ENCODE measurements at regions not wholly inside any gene's neighbourhood (a gene's known extent, or its start where the extent isn't known, plus 50 kb on each side); places are given as distances from the start of the nearest gene placed in this dataset.
"Not testable (repeated sequence)": the region's sequence is repeated elsewhere in the genome, so short reads cannot be mapped to it uniquely, and the experiment has no call there.

- no peak for DNase-seq (ENCODE audit: low read depth in 4 of 4, low spot score in 1 of 4)
Measured at GRCh38 chr7:131122394-131122793, 205.3 kb upstream of the MKLN1 start.

GRCh38 chr7:131124001-131124629 is 203.6 kb upstream of the MKLN1 start:
- no peak for DNase-seq (ENCODE audit: low read depth in 4 of 4, low spot score in 1 of 4)

GRCh38 chr7:131124867-131125266 is 202.8 kb upstream of the MKLN1 start:
- DNase-seq (ENCODE audit: low read depth in 4 of 4, low spot score in 1 of 4) = no peak

- no peak for DNase-seq (ENCODE audit: low read depth in 4 of 4, low spot score in 1 of 4)
Measured at GRCh38 chr7:131130324-131130723, 197.4 kb upstream of the MKLN1 start.

GRCh38 chr7:131131012-131131745 is 196.5 kb upstream of the MKLN1 start:
- DNase-seq (ENCODE audit: low read depth in 4 of 4, low spot score in 1 of 4) = no peak

GRCh38 chr7:131131746-131132431 is 195.8 kb upstream of the MKLN1 start:
- no peak for DNase-seq (ENCODE audit: low read depth in 4 of 4, low spot score in 1 of 4)

- DNase-seq (ENCODE audit: low read depth in 4 of 4, low spot score in 1 of 4) = no peak
Measured at GRCh38 chr7:131139462-131139861, 188.2 kb upstream of the MKLN1 start.

GRCh38 chr7:131141443-131141967 is 186.2 kb upstream of the MKLN1 start:
- DNase-seq (ENCODE audit: low read depth in 4 of 4, low spot score in 1 of 4) = no peak

GRCh38 chr7:131143869-131144268 is 183.8 kb upstream of the MKLN1 start:
- DNase-seq (ENCODE audit: low read depth in 4 of 4, low spot score in 1 of 4) = no peak

GRCh38 chr7:131145026-131145425 is 182.7 kb upstream of the MKLN1 start:
- DNase-seq (ENCODE audit: low read depth in 4 of 4, low spot score in 1 of 4) = no peak

- DNase-seq (ENCODE audit: low read depth in 4 of 4, low spot score in 1 of 4) = no peak
Measured at GRCh38 chr7:131145770-131146169, 181.9 kb upstream of the MKLN1 start.

GRCh38 chr7:131147604-131148003 is 180.1 kb upstream of the MKLN1 start:
- no peak for DNase-seq (ENCODE audit: low read depth in 4 of 4, low spot score in 1 of 4)

GRCh38 chr7:131148258-131148657 is 179.4 kb upstream of the MKLN1 start:
- DNase-seq (ENCODE audit: low read depth in 4 of 4, low spot score in 1 of 4) = no peak

- DNase-seq (ENCODE audit: low read depth in 4 of 4, low spot score in 1 of 4) = no peak
Measured at GRCh38 chr7:131148708-131149428, 178.8 kb upstream of the MKLN1 start.

- no peak for DNase-seq (ENCODE audit: low read depth in 4 of 4, low spot score in 1 of 4)
Measured at GRCh38 chr7:131149429-131149773, 178.3 kb upstream of the MKLN1 start.

GRCh38 chr7:131149840-131150239 is 177.8 kb upstream of the MKLN1 start:
- DNase-seq (ENCODE audit: low read depth in 4 of 4, low spot score in 1 of 4) = no peak

- DNase-seq (ENCODE audit: low read depth in 4 of 4, low spot score in 1 of 4) = no peak
Measured at GRCh38 chr7:131151034-131151433, 176.6 kb upstream of the MKLN1 start.

GRCh38 chr7:131152766-131153165 is 174.9 kb upstream of the MKLN1 start:
- DNase-seq (ENCODE audit: low read depth in 4 of 4, low spot score in 1 of 4) = no peak

GRCh38 chr7:131154380-131154779 is 173.3 kb upstream of the MKLN1 start:
- no peak for DNase-seq (ENCODE audit: low read depth in 4 of 4, low spot score in 1 of 4)

GRCh38 chr7:131157530-131158243 is 170.0 kb upstream of the MKLN1 start:
- no peak for DNase-seq (ENCODE audit: low read depth in 4 of 4, low spot score in 1 of 4)

- not testable (repeated sequence) for DNase-seq (ENCODE audit: low read depth in 4 of 4, low spot score in 1 of 4)
Measured at GRCh38 chr7:131158244-131158636, 169.4 kb upstream of the MKLN1 start.
